Mucosa of descending colon (tissue), 3 donors: ENCODE measurements at regions not wholly inside any gene's neighbourhood (a gene's known extent, or its start where the extent isn't known, plus 50 kb on each side); places are given as distances from the start of the nearest gene placed in this dataset.

ENCODE experiments used
- ATAC-seq: fragments of 200-7000 bp; cut with Tn5 transposase; one replicate; pipeline ENCODE4 v1.9.1; 2020; ENCODE audit warnings: mild to moderate bottlenecking, moderate library complexity
- DNase-seq, 3 donors: peaks; one replicate each; pipeline ENCODE4 v3.0.0-alpha.2; 2020
- H3K36me3 ChIP-seq: fragments of 200-600 bp; one replicate; pipeline ENCODE4 v1.8.0; 2021; ENCODE audit warnings: low read depth, mild to moderate bottlenecking
- H3K4me1 ChIP-seq: fragments of 200-600 bp; one replicate; pipeline ENCODE4 v1.8.0; 2021; ENCODE audit warnings: low read depth, mild to moderate bottlenecking
- H3K4me3 ChIP-seq: fragments of 200-600 bp; one replicate; pipeline ENCODE4 v1.8.0; 2021; ENCODE audit warnings: mild to moderate bottlenecking
- H3K9me3 ChIP-seq: fragments of 200-600 bp; one replicate; pipeline ENCODE4 v1.8.0; 2021; ENCODE audit warnings: mild to moderate bottlenecking
- CTCF ChIP-seq: fragments of 200-600 bp; IDR thresholded peaks from one replicate; pipeline ENCODE4 v1.8.0; 2022; ENCODE audit warnings: antibody characterized with exemption, mild to moderate bottlenecking
- intact Hi-C, 2 donors: fragments of 100-400 bp; cut with DNase I in 1 of 2; cut with micrococcal nuclease in 1 of 2; formaldehyde crosslinking; loops; one replicate each; pipeline versions ENCODE4 v1.11.0 to v1.11.1; 2022; cut with DNase I, micrococcal nuclease
- donor health status: DM: no; HTN: no; CAD: no; lungs with moderate emphysema.
- donor health status: DM: no; HTN: no; CAD: no.
- donor health status: DM: no; HTN: yes; CAD: no.

GRCh38 chr1:101732261-101732660 lies 264.5 kb downstream of the OLFM3 start:
- Histone ChIP-seq H3K36me3 (no peaks in the 10 kb centered on the region), H3K9me3 (no peaks in the 10 kb centered on the region), H3K4me1 (peaks cover 10% of the 10 kb centered on the region), H3K4me3 (no peak overlapping the region)
- DNase-seq (peak in 1 of 3 donors; percentile 51), ATAC-seq (peak; percentile 98)
- no peak for TF ChIP-seq CTCF
- intact Hi-C loops = no loop called here

GRCh38 chr1:101733340-101733739 lies 263.4 kb downstream of the OLFM3 start:
- DNase-seq = peak in 1 of 3 donors; percentile 50
- no peak for TF ChIP-seq CTCF
- H3K9me3 ChIP-seq = no peaks in the 10 kb centered on the region
- intact Hi-C loops = no loop called here
- H3K4me1 ChIP-seq = peaks cover 10% of the 10 kb centered on the region
- no peaks in the 10 kb centered on the region for H3K36me3 ChIP-seq
- no peak overlapping the region for H3K4me3 ChIP-seq
- ATAC-seq = peak; percentile 83

- Histone ChIP-seq H3K4me1 (no peaks in the 10 kb centered on the region), H3K36me3 (no peaks in the 10 kb centered on the region), H3K9me3 (no peaks in the 10 kb centered on the region), H3K4me3 (no peak overlapping the region)
- intact Hi-C loops = no loop called here
- DNase-seq (no peak), ATAC-seq (no peak)
- no peak for TF ChIP-seq CTCF
These were observed 258.3 kb downstream of the OLFM3 start for GRCh38 chr1:101738475-101738874.

GRCh38 chr1:101739146-101739545 lies 257.6 kb downstream of the OLFM3 start:
- DNase-seq = no peak
- TF ChIP-seq CTCF = no peak
- no peaks in the 10 kb centered on the region for H3K9me3 ChIP-seq
- H3K36me3 ChIP-seq = no peaks in the 10 kb centered on the region
- no peak for ATAC-seq
- intact Hi-C loops = no loop called here
- H3K4me1 ChIP-seq = no peaks in the 10 kb centered on the region
- H3K4me3 ChIP-seq = no peak overlapping the region

- DNase-seq (no peak), ATAC-seq (no peak)
- no peak for TF ChIP-seq CTCF
- Histone ChIP-seq H3K9me3 (no peaks in the 10 kb centered on the region), H3K4me3 (no peak overlapping the region), H3K36me3 (no peaks in the 10 kb centered on the region), H3K4me1 (no peaks in the 10 kb centered on the region)
- intact Hi-C loops = no loop called here
These were observed 256.8 kb downstream of the OLFM3 start for GRCh38 chr1:101739826-101740330.

- Histone ChIP-seq H3K36me3 (no peaks in the 10 kb centered on the region), H3K4me3 (no peak overlapping the region), H3K4me1 (no peaks in the 10 kb centered on the region), H3K9me3 (no peaks in the 10 kb centered on the region)
- no peak for TF ChIP-seq CTCF
- intact Hi-C loops = no loop called here
- DNase-seq (no peak), ATAC-seq (no peak)
These were observed 254.8 kb downstream of the OLFM3 start for GRCh38 chr1:101741910-101742309.
